Lower leg skin (tissue), 3 donors: ENCODE measurements at regions not wholly inside any gene's neighbourhood (a gene's known extent, or its start where the extent isn't known, plus 50 kb on each side); places are given as distances from the start of the nearest gene placed in this dataset.

ENCODE experiments used
- CTCF ChIP-seq, 3 donors: fragments of 450-650 bp; IDR thresholded peaks; one replicate each; pipeline ENCODE4 v1.5.1; 2016; ENCODE audit warnings: antibody characterized with exemption in 3 of 3, mild to moderate bottlenecking in 3 of 3, moderate library complexity in 2 of 3
- POLR2A ChIP-seq, 2 donors: fragments of 450-650 bp; IDR thresholded peaks; one replicate each; pipeline ENCODE4 v1.6.1; 2016 to 2017; ENCODE audit warnings: antibody characterized with exemption in 2 of 2, mild to moderate bottlenecking in 1 of 2, moderate library complexity in 1 of 2

- TF ChIP-seq CTCF (IDR thresholded peaks at IDR 0.05) (no peak), POLR2A (IDR thresholded peaks at IDR 0.05) (no peak)
These were observed 105.7 kb upstream of the VSTM2B start for GRCh38 chr19:29420065-29420464.
